IPS-NIHi7 (cell line): ENCODE measurements at regions not wholly inside any gene's neighbourhood (a gene's known extent, or its start where the extent isn't known, plus 50 kb on each side); places are given as distances from the start of the nearest gene placed in this dataset.

Experiments
- DNase-seq: peaks from one replicate; pipeline ENCODE4 v3.0.0; 2012; ENCODE audit warnings: mixed read lengths; ENCODE audit errors: extremely low spot score

DNA sequence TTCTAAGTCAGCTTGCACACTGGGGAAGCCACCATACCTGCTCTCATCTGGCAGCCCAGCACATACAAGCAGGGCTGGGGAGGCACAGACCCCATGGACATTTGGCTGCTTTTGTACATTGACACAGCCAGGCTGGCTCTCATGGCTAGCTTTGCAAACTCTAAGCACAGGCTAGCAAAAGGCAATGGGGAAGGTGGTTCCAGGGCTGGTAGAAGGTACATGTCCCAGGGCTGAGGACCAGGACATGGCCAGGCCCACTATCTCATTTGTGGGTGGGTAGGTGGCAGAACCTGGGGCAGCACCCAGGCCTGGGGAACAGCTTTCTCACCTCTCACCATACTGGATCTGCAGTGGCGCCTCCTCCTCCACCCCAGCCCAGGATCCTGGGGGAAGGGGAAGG lies 90.9 kb downstream of the HS1BP3 start:
- no peak for DNase-seq

DNA sequence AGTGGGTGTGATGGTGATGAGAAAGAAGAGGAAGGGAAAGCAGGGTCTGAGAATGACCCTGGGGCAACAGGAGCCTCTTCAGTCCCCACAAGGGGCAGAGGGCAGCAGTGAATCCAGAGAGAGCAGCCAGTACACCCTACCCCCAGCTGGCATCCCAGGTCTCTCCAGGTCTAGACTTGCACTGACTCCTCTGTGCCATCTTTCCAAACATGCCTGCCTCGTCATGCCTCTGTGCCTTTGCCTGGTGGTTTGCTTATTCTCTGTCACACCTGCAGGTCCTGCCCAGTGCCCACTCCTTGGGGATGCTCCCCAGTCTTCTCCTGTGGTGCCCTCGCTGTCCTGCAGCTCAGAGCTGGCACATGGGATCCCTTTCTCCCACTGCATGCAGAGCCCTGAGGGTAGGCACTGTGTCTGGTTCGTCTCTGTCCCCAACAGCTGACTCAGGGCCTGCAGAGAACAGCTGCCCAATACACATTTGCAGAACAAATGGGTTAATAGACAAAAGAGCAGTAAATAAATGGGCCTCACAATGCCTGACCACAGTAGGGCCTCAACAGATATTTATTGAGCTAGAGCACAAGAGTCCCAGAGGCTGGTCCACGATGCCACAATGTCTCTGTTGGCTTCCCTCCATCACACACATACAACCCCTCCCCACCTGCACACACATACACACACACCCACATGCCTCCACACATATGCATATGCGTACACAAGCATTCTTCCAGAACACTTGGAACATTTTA lies 89.8 kb downstream of the HS1BP3 start:
- no peak for DNase-seq

DNA sequence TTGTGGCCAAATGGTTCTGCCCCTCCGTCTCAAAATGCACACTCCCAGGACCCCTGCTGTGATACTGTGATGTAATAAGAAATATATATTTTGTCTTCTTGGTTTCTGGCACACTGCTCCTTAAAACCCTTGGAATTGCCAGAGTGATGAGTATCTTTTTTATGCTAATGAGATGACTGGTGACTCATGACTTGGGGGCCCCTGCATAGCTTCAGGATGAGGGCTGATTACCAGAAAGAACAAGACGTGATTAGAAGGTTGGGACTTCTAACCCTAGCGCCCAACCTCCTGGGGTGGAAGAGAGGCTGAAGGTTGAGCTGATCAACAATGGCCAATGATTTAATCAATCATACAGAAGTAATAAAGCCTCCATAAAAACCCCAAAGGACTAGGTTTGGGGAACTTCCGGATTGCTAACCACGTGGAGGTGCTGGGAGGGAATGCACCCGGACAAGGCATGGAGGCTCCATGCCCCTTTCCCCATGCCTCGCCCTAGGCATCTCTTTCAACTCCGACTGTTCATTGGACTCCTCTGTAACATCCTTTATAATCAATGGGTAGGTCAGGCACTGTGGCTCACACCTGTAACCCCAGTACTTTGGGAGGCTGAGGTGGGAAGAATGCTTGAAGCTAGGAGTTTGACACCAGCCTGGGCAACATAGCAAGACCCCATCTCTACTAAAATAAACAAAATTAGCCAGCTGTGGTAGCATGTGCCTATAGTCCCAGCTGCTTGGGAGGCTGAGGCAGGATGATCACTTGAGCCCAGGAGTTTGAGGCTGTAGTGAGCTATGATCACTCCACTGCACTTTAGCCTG lies 89.1 kb downstream of the HS1BP3 start:
- DNase-seq, result peak; percentile 45

GRCh38 chr2:20562540-20563225 lies 88.2 kb downstream of the HS1BP3 start:
- DNase-seq, result peak; percentile 53

DNA sequence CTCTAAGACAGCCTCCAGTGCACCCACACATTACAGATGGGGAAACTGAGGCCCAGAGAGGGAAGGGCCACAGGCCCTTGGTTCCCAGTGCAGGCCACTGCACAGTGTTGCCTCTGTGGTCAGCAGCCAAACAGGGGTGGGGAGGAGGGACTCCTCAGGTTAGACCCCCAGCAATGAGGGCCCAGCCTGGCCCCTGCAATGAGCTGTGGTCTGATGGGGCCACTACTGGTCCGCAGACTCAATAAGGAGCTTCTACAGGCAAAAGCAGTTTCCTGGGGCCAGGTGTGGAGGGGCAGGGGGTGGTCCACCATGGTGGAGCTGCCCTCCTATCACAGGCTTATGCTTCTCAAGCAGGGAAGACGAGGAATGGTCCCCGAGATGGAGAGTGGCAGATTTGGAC lies 87.6 kb downstream of the HS1BP3 start:
- DNase-seq, result no peak

DNA sequence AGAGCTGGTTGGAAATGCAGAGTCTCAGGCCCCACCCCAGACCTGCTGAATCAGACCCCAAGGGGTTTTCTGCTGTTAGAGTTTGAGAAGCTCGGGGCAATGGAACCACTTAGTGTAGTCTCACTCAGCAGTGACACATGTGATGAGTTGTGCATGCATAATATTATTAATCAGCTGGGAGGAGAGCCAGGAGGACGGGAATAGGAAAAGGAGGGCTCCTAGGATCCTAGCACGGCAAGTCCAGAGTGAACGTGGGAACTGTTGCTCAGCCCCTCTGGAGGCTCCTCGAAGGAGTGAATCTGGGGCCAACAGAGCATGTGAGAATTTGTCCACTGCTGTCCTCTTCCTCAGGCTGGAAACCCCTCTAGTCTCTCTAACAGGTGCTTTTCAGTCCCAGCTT lies 87.1 kb downstream of the HS1BP3 start:
- no peak for DNase-seq

- no peak for DNase-seq
Observed at GRCh38 chr2:20565101-20565622, 85.7 kb downstream of the HS1BP3 start.

GRCh38 chr2:20565623-20566236 lies 85.2 kb downstream of the HS1BP3 start:
- DNase-seq, result no peak

DNA sequence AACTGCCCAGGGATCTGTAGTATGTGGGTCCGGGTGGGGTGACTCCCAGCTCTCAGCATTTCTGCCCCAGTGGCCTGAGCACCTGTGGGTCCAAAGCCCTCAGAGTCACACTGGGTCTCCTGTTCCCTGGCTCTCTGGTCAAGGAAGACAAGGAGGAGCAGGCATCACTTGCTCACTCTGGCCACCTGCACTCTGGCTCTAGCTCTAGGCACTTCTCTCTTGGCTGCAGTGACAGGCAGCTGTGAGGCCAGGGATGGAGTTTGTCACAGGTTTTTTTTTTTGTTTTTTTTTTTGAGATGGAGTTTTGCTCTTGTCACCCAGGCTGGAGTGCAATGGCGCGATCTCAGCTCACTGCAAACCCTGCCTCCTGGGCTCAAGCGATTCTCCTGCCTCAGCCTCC lies 84.6 kb downstream of the HS1BP3 start:
- DNase-seq, result no peak

DNA sequence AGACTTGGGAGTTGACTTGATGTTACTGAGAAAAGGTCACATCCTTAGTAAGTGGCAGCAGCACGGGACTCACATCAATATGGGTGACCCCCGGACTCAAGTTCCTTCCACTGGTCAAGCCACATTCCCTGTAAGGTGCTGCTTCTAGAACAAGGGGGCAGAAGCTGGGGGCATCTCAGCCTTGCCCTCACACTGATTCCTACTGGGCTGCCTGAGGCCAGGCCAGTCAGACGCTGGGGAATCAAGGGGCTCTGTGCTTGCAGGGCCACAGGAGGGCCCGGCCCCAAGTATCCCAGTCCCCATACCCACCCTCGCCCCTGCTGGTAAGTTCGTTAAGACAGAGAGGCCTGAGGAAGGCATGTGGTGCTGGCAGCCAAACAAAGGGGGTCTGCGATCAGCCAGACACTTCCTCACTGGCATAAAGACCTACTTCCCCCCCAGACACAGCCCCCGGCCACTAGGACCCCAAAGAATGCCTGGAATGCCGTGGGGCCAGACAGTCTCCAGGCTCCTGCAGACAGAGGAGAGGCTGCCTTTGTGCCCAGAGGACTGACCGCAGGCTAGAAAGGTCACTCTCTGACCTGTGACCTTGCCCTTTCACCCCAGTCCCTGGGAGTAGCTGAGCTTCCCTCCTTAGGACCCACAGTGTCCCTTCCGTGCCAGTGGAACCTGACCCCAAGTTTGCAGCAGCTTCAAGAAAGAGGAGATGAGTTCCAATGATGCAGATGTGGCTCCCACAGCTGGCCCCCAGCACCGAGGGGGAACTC lies 83.6 kb downstream of the HS1BP3 start:
- DNase-seq, result peak; percentile 71
